ENCODE measurements at regions not wholly inside any gene's neighbourhood (a gene's known extent, or its start where the extent isn't known, plus 50 kb on each side); places are given as distances from the start of the nearest gene placed in this dataset.

DNA sequence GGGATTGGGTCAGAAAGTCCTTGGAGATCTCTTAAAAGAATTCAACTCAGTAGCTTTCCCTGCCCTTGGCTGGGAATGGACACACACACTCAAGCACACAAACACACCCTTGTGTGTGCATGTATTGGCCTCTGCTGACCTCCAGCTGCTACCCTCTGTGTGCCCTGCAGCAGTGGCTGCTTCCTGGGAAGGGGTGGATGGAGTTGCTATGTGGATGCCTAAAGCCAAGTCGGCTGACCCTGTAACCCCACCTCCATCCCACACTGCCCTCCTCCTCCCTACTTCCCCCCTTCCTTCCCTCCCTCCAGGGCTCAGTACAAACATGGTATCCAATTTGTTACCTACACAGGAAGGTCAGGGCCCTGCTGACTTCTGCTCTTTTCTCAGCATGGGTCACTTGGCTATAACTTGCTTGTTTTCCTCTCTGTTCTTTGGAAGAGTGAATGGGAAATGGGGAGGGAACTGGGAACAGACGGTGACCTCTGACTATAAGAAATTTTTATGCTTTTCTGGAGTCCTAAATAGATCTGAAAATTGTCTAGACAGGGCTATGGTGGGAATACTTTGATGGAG, 351.6 kb upstream of the TBX3 start:
- TF ChIP-seq NFIC (IDR thresholded peaks at IDR 0.05) (no peak), EP300 (IDR thresholded peaks at IDR 0.05; ENCODE audit: borderline replicate concordance) (no peak), TEAD4 (IDR thresholded peaks at IDR 0.05) (no peak), ZBTB7A (IDR thresholded peaks at IDR 0.05; ENCODE audit: low read depth) (no peak), CEBPB (IDR thresholded peaks at IDR 0.05) (no peak), FOXM1 (IDR thresholded peaks at IDR 0.05; ENCODE audit: borderline replicate concordance, low read depth) (no peak)
- TF ChIP-seq, protein P1, sequence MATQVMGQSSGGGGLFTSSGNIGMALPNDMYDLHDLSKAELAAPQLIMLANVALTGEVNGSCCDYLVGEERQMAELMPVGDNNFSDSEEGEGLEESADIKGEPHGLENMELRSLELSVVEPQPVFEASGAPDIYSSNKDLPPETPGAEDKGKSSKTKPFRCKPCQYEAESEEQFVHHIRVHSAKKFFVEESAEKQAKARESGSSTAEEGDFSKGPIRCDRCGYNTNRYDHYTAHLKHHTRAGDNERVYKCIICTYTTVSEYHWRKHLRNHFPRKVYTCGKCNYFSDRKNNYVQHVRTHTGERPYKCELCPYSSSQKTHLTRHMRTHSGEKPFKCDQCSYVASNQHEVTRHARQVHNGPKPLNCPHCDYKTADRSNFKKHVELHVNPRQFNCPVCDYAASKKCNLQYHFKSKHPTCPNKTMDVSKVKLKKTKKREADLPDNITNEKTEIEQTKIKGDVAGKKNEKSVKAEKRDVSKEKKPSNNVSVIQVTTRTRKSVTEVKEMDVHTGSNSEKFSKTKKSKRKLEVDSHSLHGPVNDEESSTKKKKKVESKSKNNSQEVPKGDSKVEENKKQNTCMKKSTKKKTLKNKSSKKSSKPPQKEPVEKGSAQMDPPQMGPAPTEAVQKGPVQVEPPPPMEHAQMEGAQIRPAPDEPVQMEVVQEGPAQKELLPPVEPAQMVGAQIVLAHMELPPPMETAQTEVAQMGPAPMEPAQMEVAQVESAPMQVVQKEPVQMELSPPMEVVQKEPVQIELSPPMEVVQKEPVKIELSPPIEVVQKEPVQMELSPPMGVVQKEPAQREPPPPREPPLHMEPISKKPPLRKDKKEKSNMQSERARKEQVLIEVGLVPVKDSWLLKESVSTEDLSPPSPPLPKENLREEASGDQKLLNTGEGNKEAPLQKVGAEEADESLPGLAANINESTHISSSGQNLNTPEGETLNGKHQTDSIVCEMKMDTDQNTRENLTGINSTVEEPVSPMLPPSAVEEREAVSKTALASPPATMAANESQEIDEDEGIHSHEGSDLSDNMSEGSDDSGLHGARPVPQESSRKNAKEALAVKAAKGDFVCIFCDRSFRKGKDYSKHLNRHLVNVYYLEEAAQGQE (IDR thresholded peaks at IDR 0.05; ENCODE audit: low read depth), result no peak

DNA sequence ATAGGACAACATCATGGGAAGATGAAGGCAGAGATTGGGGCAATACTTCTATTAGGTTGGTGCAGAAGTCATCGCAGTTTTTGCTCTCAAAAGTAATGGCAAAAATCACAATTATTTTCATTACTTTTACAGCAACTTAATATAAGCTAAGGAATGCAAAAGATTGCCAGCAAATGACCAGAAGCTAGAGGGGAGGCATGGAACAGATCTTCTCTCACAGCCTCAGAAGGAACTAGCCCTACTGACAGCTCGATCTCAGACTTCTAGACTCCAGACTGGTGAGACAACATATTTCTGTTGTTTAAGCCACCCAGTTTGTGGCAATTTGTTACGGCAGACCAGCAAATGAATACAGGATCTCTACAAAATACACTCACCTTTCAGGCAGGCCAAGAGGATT, 348.5 kb upstream of the TBX3 start:
- TF ChIP-seq, protein P2, sequence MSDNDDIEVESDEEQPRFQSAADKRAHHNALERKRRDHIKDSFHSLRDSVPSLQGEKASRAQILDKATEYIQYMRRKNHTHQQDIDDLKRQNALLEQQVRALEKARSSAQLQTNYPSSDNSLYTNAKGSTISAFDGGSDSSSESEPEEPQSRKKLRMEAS (IDR thresholded peaks at IDR 0.05), result no peak
- TF ChIP-seq RAD21 (IDR thresholded peaks at IDR 0.05; ENCODE audit: low read depth) (no peak), EGR1 (IDR thresholded peaks at IDR 0.05) (no peak), FOXM1 (IDR thresholded peaks at IDR 0.05; ENCODE audit: borderline replicate concordance, low read depth) (no peak), TCF12 (IDR thresholded peaks at IDR 0.05; ENCODE audit: low read depth) (no peak), TAF1 (IDR thresholded peaks at IDR 0.05; ENCODE audit: low read depth) (no peak)
- TF ChIP-seq, protein P1 (IDR thresholded peaks at IDR 0.05; ENCODE audit: low read depth), result no peak

DNA sequence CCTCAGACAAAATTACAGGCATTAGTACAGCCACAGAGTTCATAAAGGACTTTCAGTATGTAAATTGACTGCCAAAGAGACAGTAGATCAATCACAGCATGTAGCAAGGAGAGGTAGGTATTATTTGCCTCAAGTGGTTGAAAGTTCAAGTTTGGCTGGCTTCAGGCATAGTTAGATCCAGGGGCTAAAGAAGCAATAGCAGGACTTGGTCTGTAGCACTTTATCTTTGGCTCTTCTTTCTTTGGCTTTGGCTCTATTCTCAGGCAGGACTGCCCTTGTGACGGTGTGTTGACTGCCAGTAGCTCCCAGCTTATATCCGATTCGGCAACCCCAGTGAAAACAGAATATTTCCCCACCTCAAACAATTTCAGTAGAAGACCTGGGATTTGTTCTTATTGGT, 346.0 kb upstream of the TBX3 start:
- TF ChIP-seq, protein P1 (IDR thresholded peaks at IDR 0.05; ENCODE audit: low read depth), result no peak
- no peak for TF ChIP-seq CEBPB (IDR thresholded peaks at IDR 0.05)
- no peak for TF ChIP-seq TAF1 (IDR thresholded peaks at IDR 0.05; ENCODE audit: low read depth)
- no peak for TF ChIP-seq EP300 (IDR thresholded peaks at IDR 0.05; ENCODE audit: borderline replicate concordance)
- TF ChIP-seq, protein P2 (IDR thresholded peaks at IDR 0.05), result no peak
- TF ChIP-seq TCF12 (IDR thresholded peaks at IDR 0.05; ENCODE audit: low read depth), result no peak
- TF ChIP-seq, protein P3, sequence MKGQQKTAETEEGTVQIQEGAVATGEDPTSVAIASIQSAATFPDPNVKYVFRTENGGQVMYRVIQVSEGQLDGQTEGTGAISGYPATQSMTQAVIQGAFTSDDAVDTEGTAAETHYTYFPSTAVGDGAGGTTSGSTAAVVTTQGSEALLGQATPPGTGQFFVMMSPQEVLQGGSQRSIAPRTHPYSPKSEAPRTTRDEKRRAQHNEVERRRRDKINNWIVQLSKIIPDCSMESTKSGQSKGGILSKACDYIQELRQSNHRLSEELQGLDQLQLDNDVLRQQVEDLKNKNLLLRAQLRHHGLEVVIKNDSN (IDR thresholded peaks at IDR 0.05), result no peak

DNA sequence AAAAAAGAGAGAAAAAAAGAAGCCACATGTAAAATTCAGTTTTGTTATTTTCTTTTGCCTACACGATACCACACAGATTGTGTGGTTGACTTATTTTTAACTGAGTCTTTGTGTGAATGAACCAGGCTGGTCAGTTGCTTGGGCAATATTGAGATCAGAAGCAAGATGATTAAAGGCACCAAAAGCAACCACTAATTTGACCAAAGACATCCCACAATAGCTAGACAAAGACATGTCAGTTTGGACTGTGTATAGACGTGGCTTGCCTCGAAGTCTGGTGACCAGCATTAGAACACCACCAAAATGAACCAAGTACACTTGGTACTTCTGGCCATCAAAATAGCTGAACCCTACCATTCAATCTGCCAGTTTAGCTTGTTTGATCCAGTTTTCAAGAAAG, 340.6 kb upstream of the TBX3 start:
- no peak for TF ChIP-seq EGR1 (IDR thresholded peaks at IDR 0.05)
- TF ChIP-seq FOXM1 (IDR thresholded peaks at IDR 0.05; ENCODE audit: borderline replicate concordance, low read depth), result no peak
- TF ChIP-seq RAD21 (IDR thresholded peaks at IDR 0.05; ENCODE audit: low read depth), result no peak
- no peak for TF ChIP-seq TAF1 (IDR thresholded peaks at IDR 0.05; ENCODE audit: low read depth)
- no peak for TF ChIP-seq YY1 (IDR thresholded peaks at IDR 0.05; ENCODE audit: low read depth)
- TF ChIP-seq, protein P3 (IDR thresholded peaks at IDR 0.05), result no peak
- TF ChIP-seq, protein P1 (IDR thresholded peaks at IDR 0.05; ENCODE audit: low read depth), result no peak
- no peak for TF ChIP-seq EP300 (IDR thresholded peaks at IDR 0.05; ENCODE audit: borderline replicate concordance)
- no peak for TF ChIP-seq TCF12 (IDR thresholded peaks at IDR 0.05; ENCODE audit: low read depth)
- no peak for TF ChIP-seq NFIC (IDR thresholded peaks at IDR 0.05)
